Smooth muscle cell (in vitro differentiated cells): ENCODE measurements at regions not wholly inside any gene's neighbourhood (a gene's known extent, or its start where the extent isn't known, plus 50 kb on each side); places are given as distances from the start of the nearest gene placed in this dataset.
"Not testable (repeated sequence)": the region's sequence is repeated elsewhere in the genome, so short reads cannot be mapped to it uniquely, and the experiment has no call there.

Source experiments
- DNase-seq: peaks from one replicate; lab custom pipeline; 2025; ENCODE audit not compliant: unreplicated experiment; lab: John Stamatoyannopoulos, UW
- H2AFZ ChIP-seq: fragments of 200-600 bp; sonication (generic); 2 replicates; pipeline ENCODE4 v1.6.0; 2016; ENCODE audit warnings: antibody characterized with exemption, low read depth, mild to moderate bottlenecking
- H3F3A ChIP-seq: fragments of 200-600 bp; sonication (generic); 2 replicates; pipeline ENCODE4 v1.6.0; 2017; ENCODE audit warnings: antibody characterized with exemption, low read depth
- H3K27ac ChIP-seq: fragments of 200-600 bp; sonication (generic); 2 replicates; pipeline ENCODE4 v1.5.1; 2016; ENCODE audit warnings: low read depth, mild to moderate bottlenecking
- H3K27me3 ChIP-seq: fragments of 200-600 bp; sonication (generic); 2 replicates; pipeline ENCODE4 v1.6.1; 2016; ENCODE audit warnings: low read depth, mild to moderate bottlenecking
- H3K36me3 ChIP-seq: fragments of 200-600 bp; sonication (generic); 2 replicates; pipeline ENCODE4 v1.5.1; 2016; ENCODE audit warnings: low read depth
- H3K4me1 ChIP-seq: fragments of 200-600 bp; sonication (generic); 2 replicates; pipeline ENCODE4 v1.5.1; 2016; ENCODE audit warnings: low read depth
- H3K4me2 ChIP-seq: fragments of 200-600 bp; sonication (generic); 2 replicates; pipeline ENCODE4 v1.6.0; 2016; ENCODE audit warnings: mild to moderate bottlenecking
- H3K4me3 ChIP-seq: fragments of 200-600 bp; sonication (generic); 2 replicates; pipeline ENCODE4 v1.5.1; 2016; ENCODE audit warnings: mild to moderate bottlenecking
- H3K79me2 ChIP-seq: fragments of 200-600 bp; sonication (generic); 2 replicates; pipeline ENCODE4 v1.6.0; 2016; ENCODE audit warnings: low read depth, mild to moderate bottlenecking
- H3K9ac ChIP-seq: fragments of 200-600 bp; sonication (generic); 2 replicates; pipeline ENCODE4 v1.6.0; 2016; ENCODE audit warnings: low read depth
- H3K9me3 ChIP-seq: fragments of 200-600 bp; sonication (generic); replicated peaks from 2 replicates; pipeline ENCODE4 v1.5.1; 2016; ENCODE audit warnings: low read depth
- H4K20me1 ChIP-seq: fragments of 200-600 bp; sonication (generic); 2 replicates; pipeline ENCODE4 v1.6.0; 2016; ENCODE audit warnings: low read depth
- WGBS: methylation state at CpG from one replicate; pipeline ENCODE4 v1.1.7; 2016; ENCODE audit warnings: low lambda C conversion rate; 5-methylcytosine and 5-hydroxymethylcytosine counted together
- TF ChIP-seq, protein P1 (sequence below): fragments of 200-600 bp; sonication (generic); IDR thresholded peaks from 2 replicates; pipeline ENCODE4 v1.5.1; 2017; ENCODE audit warnings: borderline replicate concordance, mild to moderate bottlenecking, antibody characterized with exemption; ENCODE audit not compliant: insufficient read depth, poor library complexity, severe bottlenecking

DNA sequence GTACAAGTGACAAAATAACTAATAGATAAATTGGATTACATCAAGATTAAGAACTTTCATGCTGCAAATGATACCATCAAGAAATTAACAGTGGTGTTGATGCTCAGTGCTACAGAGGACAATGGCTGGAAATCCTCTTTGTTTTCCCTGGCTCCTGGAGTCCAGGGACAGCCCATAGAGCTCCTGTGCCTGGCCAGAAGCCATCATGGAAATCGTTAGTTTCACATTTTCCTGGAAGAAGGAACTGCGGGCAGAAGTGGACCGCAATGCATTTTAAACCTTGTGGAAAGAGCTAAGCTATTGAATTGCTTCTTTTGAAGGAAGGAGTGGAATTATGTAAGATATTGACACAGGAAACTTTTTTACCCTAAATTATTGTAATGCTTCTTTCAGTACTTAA, 276.0 kb downstream of the GJA1 start:
- H3K27ac ChIP-seq: no peak overlapping the region
- no peaks in the 10 kb centered on the region for H3K36me3 ChIP-seq
- 94% methylated on average over 3 of the region's 3 CpGs for WGBS
- no peak overlapping the region for H3K9ac ChIP-seq
- no peak overlapping the region for H3K4me3 ChIP-seq
- H3K27me3 ChIP-seq: no peaks in the 10 kb centered on the region
- H3F3A ChIP-seq: no peaks in the 10 kb centered on the region
- H3K4me2 ChIP-seq: no peak overlapping the region
- H3K79me2 ChIP-seq: no peaks in the 10 kb centered on the region
- no peaks in the 10 kb centered on the region for H4K20me1 ChIP-seq
- DNase-seq: no peak
- no peaks in the 10 kb centered on the region for H3K9me3 ChIP-seq
- H2AFZ ChIP-seq: no peak overlapping the region
- TF ChIP-seq, protein P1, sequence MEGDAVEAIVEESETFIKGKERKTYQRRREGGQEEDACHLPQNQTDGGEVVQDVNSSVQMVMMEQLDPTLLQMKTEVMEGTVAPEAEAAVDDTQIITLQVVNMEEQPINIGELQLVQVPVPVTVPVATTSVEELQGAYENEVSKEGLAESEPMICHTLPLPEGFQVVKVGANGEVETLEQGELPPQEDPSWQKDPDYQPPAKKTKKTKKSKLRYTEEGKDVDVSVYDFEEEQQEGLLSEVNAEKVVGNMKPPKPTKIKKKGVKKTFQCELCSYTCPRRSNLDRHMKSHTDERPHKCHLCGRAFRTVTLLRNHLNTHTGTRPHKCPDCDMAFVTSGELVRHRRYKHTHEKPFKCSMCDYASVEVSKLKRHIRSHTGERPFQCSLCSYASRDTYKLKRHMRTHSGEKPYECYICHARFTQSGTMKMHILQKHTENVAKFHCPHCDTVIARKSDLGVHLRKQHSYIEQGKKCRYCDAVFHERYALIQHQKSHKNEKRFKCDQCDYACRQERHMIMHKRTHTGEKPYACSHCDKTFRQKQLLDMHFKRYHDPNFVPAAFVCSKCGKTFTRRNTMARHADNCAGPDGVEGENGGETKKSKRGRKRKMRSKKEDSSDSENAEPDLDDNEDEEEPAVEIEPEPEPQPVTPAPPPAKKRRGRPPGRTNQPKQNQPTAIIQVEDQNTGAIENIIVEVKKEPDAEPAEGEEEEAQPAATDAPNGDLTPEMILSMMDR: no peak
- H3K4me1 ChIP-seq: no peaks in the 10 kb centered on the region

DNA sequence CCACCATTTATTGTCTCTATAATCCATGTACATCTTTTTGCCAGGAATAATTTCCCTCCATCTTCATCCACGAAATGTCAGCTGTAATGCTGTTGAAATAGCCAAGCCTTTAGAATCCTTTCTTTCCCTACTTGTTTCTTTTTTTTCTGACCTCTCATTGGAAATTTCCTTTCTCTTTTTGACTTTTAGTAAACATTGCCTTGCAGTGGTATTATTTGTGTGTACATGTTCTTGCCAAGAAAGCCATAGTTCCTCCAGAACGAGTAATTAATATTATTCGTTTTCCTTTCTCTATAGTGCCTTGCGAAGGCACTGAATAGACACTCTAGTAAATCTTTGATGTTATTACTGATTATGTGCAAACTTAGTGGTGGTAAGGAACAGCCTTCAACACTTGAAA, 282.2 kb downstream of the GJA1 start:
- no peak overlapping the region for H3K4me3 ChIP-seq
- no peaks in the 10 kb centered on the region for H3K27me3 ChIP-seq
- H3K9me3 ChIP-seq: no peaks in the 10 kb centered on the region
- no peaks in the 10 kb centered on the region for H3K79me2 ChIP-seq
- H3K27ac ChIP-seq: no peak overlapping the region
- H3K4me1 ChIP-seq: no peaks in the 10 kb centered on the region
- no peaks in the 10 kb centered on the region for H3F3A ChIP-seq
- DNase-seq: no peak
- no peak overlapping the region for H3K4me2 ChIP-seq
- H3K36me3 ChIP-seq: no peaks in the 10 kb centered on the region
- TF ChIP-seq, protein P1: no peak
- WGBS: 94% methylated on average over 4 of the region's 4 CpGs
- H2AFZ ChIP-seq: no peak overlapping the region
- no peaks in the 10 kb centered on the region for H4K20me1 ChIP-seq
- H3K9ac ChIP-seq: no peak overlapping the region

DNA sequence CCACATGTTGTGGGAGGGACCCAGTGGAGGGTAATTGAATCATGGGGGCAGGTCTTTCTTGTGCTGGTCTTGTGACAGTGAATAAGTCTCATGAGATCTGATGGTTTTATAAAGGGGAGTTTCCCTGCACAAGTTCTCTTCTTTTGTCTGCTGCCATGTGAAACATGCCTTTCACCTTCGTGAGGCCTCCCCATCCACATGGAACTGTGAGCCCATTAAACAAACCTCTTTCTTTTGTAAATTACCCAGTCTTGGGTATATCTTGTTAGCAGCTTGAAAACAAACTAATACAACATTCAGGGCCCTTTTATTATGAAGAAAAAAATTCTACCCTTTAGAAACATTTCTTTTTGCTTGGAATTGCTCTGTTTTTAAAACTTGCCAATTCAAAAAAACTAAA, 285.4 kb downstream of the GJA1 start:
- H3K9ac ChIP-seq, H3K36me3 ChIP-seq, H3K4me3 ChIP-seq, H3K4me2 ChIP-seq, H3K27me3 ChIP-seq, H2AFZ ChIP-seq, H3K4me1 ChIP-seq, H3K27ac ChIP-seq, H3K79me2 ChIP-seq, DNase-seq, H3K9me3 ChIP-seq, H3F3A ChIP-seq, H4K20me1 ChIP-seq: not testable (repeated sequence)
- WGBS: 92% methylated on average over 1 of the region's 1 CpG

DNA sequence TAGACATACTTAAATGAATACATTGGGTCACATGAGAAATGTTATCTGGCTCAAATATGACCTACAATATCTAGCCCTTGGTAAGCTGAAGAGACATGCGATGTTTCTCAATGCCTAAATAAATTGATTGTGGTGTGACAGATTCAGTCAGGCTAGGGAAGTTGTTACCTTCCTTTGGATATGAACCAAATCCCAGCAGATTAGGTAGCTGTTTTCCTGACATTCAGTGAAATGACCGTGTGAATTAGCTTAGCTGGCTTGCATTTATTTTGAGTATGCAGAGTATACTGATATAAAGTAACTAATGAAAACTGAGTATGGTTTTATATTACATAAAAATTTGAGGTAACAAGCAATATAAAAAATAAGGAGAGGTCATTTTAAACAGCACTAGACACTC, 288.2 kb downstream of the GJA1 start:
- Histone ChIP-seq H3K4me1 (no peaks in the 10 kb centered on the region), H3K79me2 (no peaks in the 10 kb centered on the region), H3K9ac (no peak overlapping the region), H3K36me3 (no peaks in the 10 kb centered on the region), H3K27me3 (no peaks in the 10 kb centered on the region), H3K4me3 (no peak overlapping the region), H3K27ac (no peak overlapping the region), H3K9me3 (no peaks in the 10 kb centered on the region), H2AFZ (no peak overlapping the region), H3K4me2 (no peak overlapping the region), H4K20me1 (no peaks in the 10 kb centered on the region), H3F3A (no peaks in the 10 kb centered on the region)
- TF ChIP-seq, protein P1: no peak
- WGBS: 90% methylated on average over 2 of the region's 2 CpGs
- no peak for DNase-seq
